PC-9 (cell line): ENCODE measurements at regions not wholly inside any gene's neighbourhood (a gene's known extent, or its start where the extent isn't known, plus 50 kb on each side); places are given as distances from the start of the nearest gene placed in this dataset.

Source experiments
- CTCF ChIP-seq: fragments of 200-600 bp; sonication (generic); conservative IDR thresholded peaks from 2 replicates; pipeline ENCODE4 v1.6.1; 2017; ENCODE audit warnings: mixed run types, antibody characterized with exemption, mild to moderate bottlenecking, moderate library complexity
- EZH2 ChIP-seq: fragments of 200-600 bp; sonication (generic); IDR thresholded peaks from 2 replicates; pipeline ENCODE4 v1.8.0; 2017; ENCODE audit warnings: antibody characterized with exemption, low read depth

GRCh38 chr9:106356924-106357323 lies 506.0 kb upstream of the ZNF462 start:
- TF ChIP-seq CTCF (no peak), EZH2 (no peak)
